NCI-H345 (cell line): ENCODE measurements at regions not wholly inside any gene's neighbourhood (a gene's known extent, or its start where the extent isn't known, plus 50 kb on each side); places are given as distances from the start of the nearest gene placed in this dataset.

Experiments used
- DNase-seq: peaks from one replicate; lab custom pipeline; 2025; lab: John Stamatoyannopoulos, UW

- DNase-seq: no peak
Observed at GRCh38 chr1:88376421-88376820, 307.7 kb upstream of the PKN2 start.

- DNase-seq: no peak
Observed at GRCh38 chr1:88378560-88378959, 305.5 kb upstream of the PKN2 start.

- no peak for DNase-seq
Observed at GRCh38 chr1:88394958-88395357, 289.1 kb upstream of the PKN2 start.

GRCh38 chr1:88398338-88398737 is 285.7 kb upstream of the PKN2 start:
- DNase-seq: no peak

DNA sequence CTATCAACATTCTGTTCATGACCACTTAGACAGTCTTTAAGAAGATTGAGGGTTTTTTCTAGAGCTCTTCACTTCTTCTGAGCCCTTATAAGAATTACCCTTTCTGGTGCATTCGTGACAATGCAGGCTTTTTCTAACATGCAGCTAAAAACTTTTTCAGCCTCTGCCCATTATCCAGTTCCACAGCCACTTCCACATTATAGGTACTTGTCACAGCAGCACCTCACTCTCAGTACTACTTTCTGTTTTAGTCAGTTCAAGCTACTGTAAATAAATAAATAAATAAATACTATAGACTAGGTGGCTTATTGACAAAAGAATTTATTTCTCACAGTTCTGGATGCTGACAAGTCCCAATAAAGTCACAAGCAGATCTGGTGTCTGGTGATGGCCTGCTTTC is 284.4 kb upstream of the PKN2 start:
- DNase-seq: no peak

- no peak for DNase-seq
Observed at GRCh38 chr1:88401313-88401712, 282.8 kb upstream of the PKN2 start.

DNA sequence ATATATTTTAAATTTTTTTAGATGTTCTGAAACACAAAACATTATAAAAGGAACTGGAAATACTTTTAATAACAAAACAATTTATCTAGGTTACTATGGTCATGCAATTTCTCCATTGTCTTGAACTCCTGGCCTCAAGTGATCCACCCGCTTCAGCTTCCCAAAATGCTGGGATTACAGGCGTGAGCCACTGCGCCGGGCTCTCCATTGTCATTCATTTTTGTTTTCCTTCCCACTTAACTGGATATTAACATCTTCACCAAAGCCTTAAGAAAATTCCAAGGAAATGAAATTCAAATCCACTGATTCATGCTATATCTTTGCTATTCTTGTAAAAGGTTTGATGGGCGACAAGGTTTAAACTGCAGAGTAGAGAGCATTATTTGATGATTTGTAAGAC is 279.5 kb upstream of the PKN2 start:
- no peak for DNase-seq

- DNase-seq: no peak
Observed at GRCh38 chr1:88407248-88407647, 276.8 kb upstream of the PKN2 start.

GRCh38 chr1:88421997-88422396 is 262.1 kb upstream of the PKN2 start:
- DNase-seq: no peak

GRCh38 chr1:88433556-88433955 is 250.5 kb upstream of the PKN2 start:
- no peak for DNase-seq

DNA sequence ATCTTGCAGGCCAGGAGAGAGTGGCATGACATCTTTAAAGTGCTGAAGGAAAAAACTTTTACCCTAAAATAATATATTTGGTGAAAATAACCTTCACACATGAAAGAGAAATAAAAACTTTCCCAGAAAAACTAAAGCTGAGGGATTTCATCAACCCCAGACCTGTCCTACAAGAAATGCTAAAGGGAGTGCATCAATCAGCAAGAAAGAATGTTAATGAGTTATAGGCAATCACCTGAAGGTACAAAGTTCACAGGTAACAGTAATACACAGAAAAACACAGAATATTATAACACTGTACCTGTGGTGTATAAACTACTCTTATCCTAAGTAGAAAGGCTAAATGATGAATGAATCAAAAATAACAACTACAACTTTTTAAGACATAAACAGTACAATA is 249.2 kb upstream of the PKN2 start:
- no peak for DNase-seq

DNA sequence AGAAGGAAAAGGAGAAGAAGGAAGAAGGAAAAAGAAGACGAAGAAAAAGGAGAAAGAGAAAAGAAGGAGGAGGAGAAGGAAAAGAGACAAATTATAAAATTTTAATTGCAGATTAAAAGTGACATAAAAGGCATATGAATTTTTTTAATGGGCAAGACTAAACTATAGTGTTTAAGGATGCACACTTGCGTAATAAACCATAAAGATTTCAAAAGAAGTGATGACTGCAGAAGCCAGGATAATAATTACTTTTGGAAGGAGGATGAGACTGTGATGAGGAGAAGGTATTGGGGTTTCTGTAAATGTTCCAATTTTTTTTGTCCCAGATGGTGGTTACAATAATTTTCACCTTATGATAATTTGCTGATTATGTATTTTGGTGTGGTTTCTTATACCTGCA is 243.1 kb upstream of the PKN2 start:
- DNase-seq: no peak

DNA sequence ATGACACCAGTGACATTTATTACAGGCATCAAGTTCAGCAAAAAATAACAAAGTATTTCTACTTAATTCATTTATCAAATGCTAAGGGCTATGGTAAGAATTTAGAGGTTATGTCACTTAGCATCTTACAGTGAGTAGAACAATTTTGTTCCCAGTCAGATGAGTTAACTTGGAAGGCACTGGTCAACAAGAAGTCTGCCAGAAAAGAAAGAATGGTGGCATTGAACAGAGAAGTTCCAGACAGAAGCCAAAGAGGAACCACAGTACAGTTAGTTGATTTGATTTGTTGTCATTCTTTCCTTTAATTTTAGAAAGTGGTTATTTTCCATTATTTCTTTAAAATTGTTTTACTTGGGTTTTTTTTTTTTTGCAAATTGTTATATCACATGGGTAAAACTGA is 232.2 kb upstream of the PKN2 start:
- DNase-seq: no peak

GRCh38 chr1:88453295-88453694 is 230.8 kb upstream of the PKN2 start:
- no peak for DNase-seq

GRCh38 chr1:88454781-88455180 is 229.3 kb upstream of the PKN2 start:
- no peak for DNase-seq

DNA sequence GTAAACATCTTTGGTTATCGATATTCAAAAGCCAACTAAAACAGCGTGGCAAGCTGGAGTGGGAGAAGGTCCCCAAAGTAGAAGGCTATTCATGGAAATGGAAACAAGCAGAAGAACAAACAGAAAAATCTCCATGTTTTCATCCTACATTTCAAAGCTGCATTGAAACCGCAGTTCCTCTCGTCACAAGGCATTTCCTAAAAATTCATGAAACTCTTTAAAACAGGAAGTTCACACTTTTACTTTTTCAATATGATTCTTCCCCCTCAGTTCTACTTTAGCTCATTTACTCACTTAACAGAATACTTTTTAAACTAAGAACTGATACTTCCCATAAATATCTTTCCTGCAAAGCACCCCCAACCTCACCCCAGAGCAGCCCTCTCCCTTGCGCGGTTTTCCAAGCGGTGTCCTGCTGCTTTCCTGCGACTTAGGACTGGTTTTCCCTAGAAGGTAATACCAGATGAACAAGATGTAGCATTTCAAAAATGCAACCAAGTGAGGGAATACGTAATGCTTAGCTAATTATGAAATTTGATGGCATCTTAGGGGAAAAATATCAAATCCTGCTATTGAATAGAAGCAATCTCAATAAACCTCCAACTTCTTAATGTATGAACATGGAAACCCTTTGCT is 228.3 kb upstream of the PKN2 start:
- no peak for DNase-seq

- no peak for DNase-seq
Observed at GRCh38 chr1:88457197-88457596, 226.9 kb upstream of the PKN2 start.

DNA sequence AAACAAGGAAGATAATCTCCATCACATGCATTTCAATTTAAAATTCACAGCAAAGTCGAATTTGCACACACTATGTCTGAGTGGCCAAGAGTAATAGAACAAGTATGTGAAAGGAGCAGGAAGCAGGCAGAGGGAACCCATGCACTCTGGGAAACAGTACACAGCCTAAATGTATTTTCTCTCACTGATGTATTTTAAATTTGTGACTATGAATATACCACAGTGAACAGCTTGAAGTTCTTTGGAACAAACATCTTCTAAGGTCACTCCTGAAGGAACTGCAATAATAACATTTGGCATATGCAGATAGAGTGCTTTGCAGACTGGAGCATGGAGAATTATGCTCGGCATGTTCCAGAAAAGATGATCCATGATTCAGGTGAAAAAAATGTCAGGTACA is 223.1 kb upstream of the PKN2 start:
- DNase-seq: no peak

- no peak for DNase-seq
Observed at GRCh38 chr1:88462096-88462487, 222.0 kb upstream of the PKN2 start.

GRCh38 chr1:88462488-88463261 is 221.4 kb upstream of the PKN2 start:
- DNase-seq: peak; percentile 64

DNA sequence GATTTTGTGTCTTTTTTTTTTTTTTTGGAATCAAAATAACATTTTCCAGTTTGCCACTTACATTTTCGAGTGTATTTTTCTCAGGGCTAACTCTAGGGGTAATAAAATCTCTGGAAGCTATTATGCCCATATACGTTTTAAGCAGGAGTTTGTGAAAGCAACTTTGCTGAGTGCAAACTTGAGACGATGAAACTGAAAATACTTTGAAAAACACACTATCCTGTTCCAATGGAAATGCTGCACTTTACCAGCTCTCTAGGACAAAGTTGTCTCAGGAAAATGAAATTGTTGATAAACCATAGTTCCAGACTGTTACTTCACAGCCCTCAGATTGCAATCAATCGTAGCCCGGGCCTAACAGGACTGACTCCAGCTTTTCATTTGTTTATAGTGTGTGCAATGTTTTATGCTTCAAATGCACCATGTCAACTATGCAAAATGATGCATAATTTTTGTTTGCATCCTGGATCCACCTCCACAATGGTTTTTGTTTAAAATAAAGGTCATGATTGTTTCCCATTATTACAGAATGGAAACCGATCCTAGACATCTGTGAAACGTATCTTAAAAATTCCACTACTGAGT is 220.6 kb upstream of the PKN2 start:
- no peak for DNase-seq

DNA sequence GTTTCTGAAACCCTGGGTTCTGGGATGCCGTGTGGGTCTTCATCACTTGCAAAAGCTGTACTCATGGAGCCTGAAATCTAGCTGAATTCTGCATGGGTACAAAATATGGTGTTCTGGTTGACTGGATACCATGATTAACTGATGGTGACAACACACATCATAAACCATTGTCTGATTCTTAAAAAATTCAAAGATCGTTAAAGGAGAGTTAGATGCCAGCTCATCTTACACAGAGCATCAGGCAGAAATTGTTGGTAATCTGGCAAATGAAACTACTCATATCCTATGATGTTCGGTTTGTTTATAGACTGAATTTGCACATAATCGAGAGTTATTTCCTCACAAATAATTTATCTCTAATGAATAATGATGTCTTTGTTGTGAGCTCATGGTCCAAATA is 218.1 kb upstream of the PKN2 start:
- DNase-seq: no peak

DNA sequence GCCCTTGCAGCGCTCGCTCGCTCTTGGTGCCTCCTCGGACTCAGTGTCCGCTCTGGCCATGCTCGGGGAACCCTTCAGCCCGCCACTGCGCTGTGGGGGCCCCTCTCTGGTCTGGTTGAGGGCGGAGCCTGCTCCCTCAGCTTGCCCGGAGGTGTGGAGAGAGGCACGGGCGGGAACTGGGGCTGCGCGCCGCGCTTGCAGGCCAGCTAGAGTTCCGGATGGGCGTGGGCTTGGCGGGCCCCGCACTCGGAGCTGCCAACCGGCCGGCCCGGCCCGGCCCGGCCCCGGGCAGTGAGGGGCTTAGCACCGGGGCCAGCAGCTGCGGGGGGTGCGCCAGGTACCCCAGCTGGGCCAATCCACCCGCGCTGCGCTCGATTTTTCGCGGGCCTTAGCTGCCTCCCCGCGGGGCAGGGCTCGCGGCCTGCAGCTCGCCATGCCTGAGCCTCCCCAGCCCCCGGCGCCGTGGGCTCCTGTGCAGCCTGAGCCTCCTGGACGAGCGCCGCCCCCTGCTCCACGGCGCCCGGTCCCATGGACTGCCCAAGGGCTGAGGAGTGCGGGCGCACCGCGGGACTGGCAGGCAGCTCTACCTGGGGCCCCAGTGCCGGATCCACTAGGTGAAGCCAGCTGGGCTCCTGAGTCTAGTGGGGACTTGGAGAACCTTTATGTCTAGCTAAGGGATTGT is 217.0 kb upstream of the PKN2 start:
- no peak for DNase-seq
